Neural cell (in vitro differentiated cells): ENCODE measurements at regions not wholly inside any gene's neighbourhood (a gene's known extent, or its start where the extent isn't known, plus 50 kb on each side); places are given as distances from the start of the nearest gene placed in this dataset.

Experiments used
- H2AFZ ChIP-seq: fragments of 200-600, 300-800 bp; sonication (generic), shearing (Covaris generic); 2 replicates; pipeline ENCODE4 v1.6.0; 2014; ENCODE audit warnings: low read depth, mild to moderate bottlenecking, antibody characterized with exemption, low read length, moderate library complexity
- H3F3A ChIP-seq: fragments of 200-600 bp; shearing (Covaris generic); 2 replicates; pipeline ENCODE4 v1.6.1; 2016; ENCODE audit warnings: mild to moderate bottlenecking, moderate library complexity, mixed read lengths, antibody characterized with exemption, low read length; ENCODE audit not compliant: insufficient read depth, poor library complexity, severe bottlenecking
- H3K27ac ChIP-seq: fragments of 200-600, 300-800 bp; sonication (generic), shearing (Covaris generic); 2 replicates; pipeline ENCODE4 v1.5.1; 2014; ENCODE audit warnings: mild to moderate bottlenecking, low read length, moderate library complexity
- H3K27me3 ChIP-seq: fragments of 300-800, 200-600 bp; sonication (generic), shearing (Covaris generic); 2 replicates; pipeline ENCODE4 v1.6.0; 2014; ENCODE audit warnings: mild to moderate bottlenecking, low read depth, low read length, moderate library complexity; ENCODE audit not compliant: insufficient read depth
- H3K36me3 ChIP-seq: fragments of 300-800, 200-600 bp; sonication (generic), shearing (Covaris generic); 2 replicates; pipeline ENCODE4 v1.5.1; 2014; ENCODE audit warnings: mild to moderate bottlenecking, antibody characterized with exemption, low read length, moderate library complexity; ENCODE audit not compliant: insufficient read depth
- H3K4me2 ChIP-seq: fragments of 300-800, 200-600 bp; sonication (generic), shearing (Covaris generic); 2 replicates; pipeline ENCODE4 v1.6.0; 2014; ENCODE audit warnings: mild to moderate bottlenecking, low read length
- H3K4me3 ChIP-seq: fragments of 300-800, 200-600 bp; sonication (generic), shearing (Covaris generic); 2 replicates; pipeline ENCODE4 v1.5.1; 2014; ENCODE audit warnings: mild to moderate bottlenecking, low read length, moderate library complexity
- H3K79me2 ChIP-seq: fragments of 200-600 bp; shearing (Covaris generic); replicated peaks from 2 replicates; pipeline ENCODE4 v1.6.0; 2014; ENCODE audit warnings: mild to moderate bottlenecking, low read length, moderate library complexity; ENCODE audit not compliant: insufficient read depth
- H3K9ac ChIP-seq: fragments of 300-800, 200-600 bp; sonication (generic), shearing (Covaris generic); 2 replicates; pipeline ENCODE4 v1.6.1; 2016; ENCODE audit warnings: mild to moderate bottlenecking, low read length, mixed read lengths
- H3K9me2 ChIP-seq: fragments of 200-600 bp; shearing (Covaris generic); 2 replicates; pipeline ENCODE4 v1.6.1; 2016; ENCODE audit warnings: mild to moderate bottlenecking, low read length, mixed read lengths; ENCODE audit not compliant: insufficient read depth
- H3K9me3 ChIP-seq: fragments of 200-600, 300-800 bp; sonication (generic), shearing (Covaris generic); 2 replicates; pipeline ENCODE4 v1.6.1; 2016; ENCODE audit warnings: mild to moderate bottlenecking, mixed run types, low read length, moderate library complexity, mixed read lengths
- H4K20me1 ChIP-seq: fragments of 200-600 bp; shearing (Covaris generic); 2 replicates; pipeline ENCODE4 v1.6.1; 2016; ENCODE audit warnings: mild to moderate bottlenecking, mixed run types; ENCODE audit not compliant: insufficient read depth
- EP300 ChIP-seq: fragments of 450-650 bp; conservative IDR thresholded peaks from 2 replicates; pipeline ENCODE4 v1.6.1; 2014; ENCODE audit warnings: antibody characterized with exemption, mild to moderate bottlenecking, moderate library complexity; ENCODE audit not compliant: poor library complexity, severe bottlenecking
- EZH2 ChIP-seq: fragments of 200-600, 300-800 bp; shearing (Covaris generic), sonication (generic); IDR thresholded peaks from 2 replicates; pipeline ENCODE4 v1.6.1; 2014; ENCODE audit warnings: antibody characterized with exemption, low read length, borderline replicate concordance, mild to moderate bottlenecking; ENCODE audit not compliant: insufficient read depth, poor library complexity, severe bottlenecking
- MXI1 ChIP-seq: fragments of 450-650 bp; conservative IDR thresholded peaks from 2 replicates; pipeline ENCODE4 v1.6.1; 2014; ENCODE audit warnings: antibody characterized with exemption, mild to moderate bottlenecking; ENCODE audit not compliant: poor library complexity, severe bottlenecking
- POLR2AphosphoS5 ChIP-seq: IDR thresholded peaks from 2 replicates; pipeline ENCODE4 v1.6.1; 2012
- RAD21 ChIP-seq: fragments of 450-650 bp; conservative IDR thresholded peaks from 2 replicates; pipeline ENCODE4 v1.6.1; 2014; ENCODE audit warnings: antibody characterized with exemption, mild to moderate bottlenecking, moderate library complexity
- SMC3 ChIP-seq: fragments of 450-650 bp; conservative IDR thresholded peaks from 2 replicates; pipeline ENCODE4 v1.6.1; 2014; ENCODE audit warnings: antibody characterized with exemption, mild to moderate bottlenecking, moderate library complexity; ENCODE audit not compliant: poor library complexity
- TAF1 ChIP-seq: IDR thresholded peaks from 2 replicates; pipeline ENCODE4 v1.6.1; 2012; ENCODE audit warnings: low read depth
- TF ChIP-seq, protein P1 (sequence below): IDR thresholded peaks from 2 replicates; pipeline ENCODE4 v1.6.1; 2012; ENCODE audit warnings: borderline replicate concordance
- TF ChIP-seq, protein P2 (sequence below): fragments of 450-650 bp; IDR thresholded peaks from 2 replicates; pipeline ENCODE4 v1.5.1; 2014; ENCODE audit warnings: antibody characterized with exemption, mild to moderate bottlenecking, moderate library complexity; ENCODE audit not compliant: poor library complexity, severe bottlenecking

DNA sequence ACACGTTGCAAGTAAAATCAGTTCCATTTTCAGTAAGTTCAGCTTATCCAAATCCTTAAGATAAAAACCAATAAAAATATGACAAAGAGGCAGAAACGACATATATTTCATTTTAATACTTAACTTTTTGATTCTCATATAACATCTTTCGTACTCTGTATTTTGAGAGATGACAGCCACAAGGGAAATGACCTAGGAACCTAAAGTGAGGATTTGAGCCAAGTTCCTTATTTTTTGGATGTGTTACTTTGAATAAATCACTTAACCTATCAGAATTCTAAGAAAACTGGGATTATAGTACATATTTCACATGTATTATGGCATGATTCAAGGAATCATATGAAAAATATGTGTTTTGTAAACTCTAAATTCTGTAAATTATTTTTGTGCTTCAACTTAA, 143.6 kb upstream of the TRPC6 start:
- H2AFZ ChIP-seq = no peak overlapping the region
- no peak overlapping the region for H3K27ac ChIP-seq
- no peak overlapping the region for H3K4me2 ChIP-seq

DNA sequence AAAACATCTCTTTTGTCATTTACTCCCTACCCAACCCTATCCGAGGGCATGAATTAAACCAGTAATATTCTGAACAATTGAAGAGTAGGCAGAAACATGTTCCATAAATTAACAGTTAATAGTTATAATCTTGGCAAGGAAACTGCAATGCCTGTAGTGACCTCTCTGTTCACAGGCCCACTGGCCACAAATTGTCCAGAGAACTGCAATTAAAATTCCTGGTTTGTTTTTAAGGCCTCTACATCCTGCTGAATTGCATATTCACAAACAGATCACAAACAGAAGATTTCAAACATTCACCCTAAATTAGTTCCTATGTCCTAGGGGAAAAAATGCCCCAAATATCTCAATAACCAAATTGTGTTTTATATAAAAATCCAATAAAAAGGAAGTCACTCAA, 143.2 kb upstream of the TRPC6 start:
- Histone ChIP-seq H4K20me1 (no peaks in the 10 kb centered on the region), H3K9ac (no peak overlapping the region), H3K4me2 (no peak overlapping the region), H3K27ac (no peak overlapping the region), H3K36me3 (no peaks in the 10 kb centered on the region), H3K4me3 (no peak overlapping the region), H3K27me3 (no peaks in the 10 kb centered on the region), H3K79me2 (no peaks in the 10 kb centered on the region), H3K9me3 (no peaks in the 10 kb centered on the region), H3K9me2 (no peaks in the 10 kb centered on the region), H3F3A (no peaks in the 10 kb centered on the region), H2AFZ (no peak overlapping the region)
- TF ChIP-seq EZH2 (no peak), EP300 (no peak), POLR2AphosphoS5 (no peak), TAF1 (no peak), SMC3 (no peak), MXI1 (no peak), RAD21 (no peak)
- TF ChIP-seq, protein P1, sequence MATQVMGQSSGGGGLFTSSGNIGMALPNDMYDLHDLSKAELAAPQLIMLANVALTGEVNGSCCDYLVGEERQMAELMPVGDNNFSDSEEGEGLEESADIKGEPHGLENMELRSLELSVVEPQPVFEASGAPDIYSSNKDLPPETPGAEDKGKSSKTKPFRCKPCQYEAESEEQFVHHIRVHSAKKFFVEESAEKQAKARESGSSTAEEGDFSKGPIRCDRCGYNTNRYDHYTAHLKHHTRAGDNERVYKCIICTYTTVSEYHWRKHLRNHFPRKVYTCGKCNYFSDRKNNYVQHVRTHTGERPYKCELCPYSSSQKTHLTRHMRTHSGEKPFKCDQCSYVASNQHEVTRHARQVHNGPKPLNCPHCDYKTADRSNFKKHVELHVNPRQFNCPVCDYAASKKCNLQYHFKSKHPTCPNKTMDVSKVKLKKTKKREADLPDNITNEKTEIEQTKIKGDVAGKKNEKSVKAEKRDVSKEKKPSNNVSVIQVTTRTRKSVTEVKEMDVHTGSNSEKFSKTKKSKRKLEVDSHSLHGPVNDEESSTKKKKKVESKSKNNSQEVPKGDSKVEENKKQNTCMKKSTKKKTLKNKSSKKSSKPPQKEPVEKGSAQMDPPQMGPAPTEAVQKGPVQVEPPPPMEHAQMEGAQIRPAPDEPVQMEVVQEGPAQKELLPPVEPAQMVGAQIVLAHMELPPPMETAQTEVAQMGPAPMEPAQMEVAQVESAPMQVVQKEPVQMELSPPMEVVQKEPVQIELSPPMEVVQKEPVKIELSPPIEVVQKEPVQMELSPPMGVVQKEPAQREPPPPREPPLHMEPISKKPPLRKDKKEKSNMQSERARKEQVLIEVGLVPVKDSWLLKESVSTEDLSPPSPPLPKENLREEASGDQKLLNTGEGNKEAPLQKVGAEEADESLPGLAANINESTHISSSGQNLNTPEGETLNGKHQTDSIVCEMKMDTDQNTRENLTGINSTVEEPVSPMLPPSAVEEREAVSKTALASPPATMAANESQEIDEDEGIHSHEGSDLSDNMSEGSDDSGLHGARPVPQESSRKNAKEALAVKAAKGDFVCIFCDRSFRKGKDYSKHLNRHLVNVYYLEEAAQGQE = no peak
- TF ChIP-seq, protein P2, sequence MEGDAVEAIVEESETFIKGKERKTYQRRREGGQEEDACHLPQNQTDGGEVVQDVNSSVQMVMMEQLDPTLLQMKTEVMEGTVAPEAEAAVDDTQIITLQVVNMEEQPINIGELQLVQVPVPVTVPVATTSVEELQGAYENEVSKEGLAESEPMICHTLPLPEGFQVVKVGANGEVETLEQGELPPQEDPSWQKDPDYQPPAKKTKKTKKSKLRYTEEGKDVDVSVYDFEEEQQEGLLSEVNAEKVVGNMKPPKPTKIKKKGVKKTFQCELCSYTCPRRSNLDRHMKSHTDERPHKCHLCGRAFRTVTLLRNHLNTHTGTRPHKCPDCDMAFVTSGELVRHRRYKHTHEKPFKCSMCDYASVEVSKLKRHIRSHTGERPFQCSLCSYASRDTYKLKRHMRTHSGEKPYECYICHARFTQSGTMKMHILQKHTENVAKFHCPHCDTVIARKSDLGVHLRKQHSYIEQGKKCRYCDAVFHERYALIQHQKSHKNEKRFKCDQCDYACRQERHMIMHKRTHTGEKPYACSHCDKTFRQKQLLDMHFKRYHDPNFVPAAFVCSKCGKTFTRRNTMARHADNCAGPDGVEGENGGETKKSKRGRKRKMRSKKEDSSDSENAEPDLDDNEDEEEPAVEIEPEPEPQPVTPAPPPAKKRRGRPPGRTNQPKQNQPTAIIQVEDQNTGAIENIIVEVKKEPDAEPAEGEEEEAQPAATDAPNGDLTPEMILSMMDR = no peak

More for the DNA sequence above, 143.6 kb upstream of the TRPC6 start:
- Histone ChIP-seq H3K9me3 (no peaks in the 10 kb centered on the region), H3K36me3 (no peaks in the 10 kb centered on the region), H3K9me2 (no peaks in the 10 kb centered on the region), H3K79me2 (no peaks in the 10 kb centered on the region), H3F3A (no peaks in the 10 kb centered on the region), H3K27me3 (no peaks in the 10 kb centered on the region), H3K9ac (no peak overlapping the region), H3K4me3 (no peak overlapping the region), H4K20me1 (no peaks in the 10 kb centered on the region)
- no peak for TF ChIP-seq EZH2
- no peak for TF ChIP-seq TAF1
- no peak for TF ChIP-seq SMC3
- TF ChIP-seq EP300 = no peak
- TF ChIP-seq, protein P2 = no peak
- TF ChIP-seq MXI1 = no peak
- no peak for TF ChIP-seq POLR2AphosphoS5
- TF ChIP-seq, protein P1 = no peak
- no peak for TF ChIP-seq RAD21
